ENCODE measurements at regions not wholly inside any gene's neighbourhood (a gene's known extent, or its start where the extent isn't known, plus 50 kb on each side); places are given as distances from the start of the nearest gene placed in this dataset.

GRCh38 chr5:92505145-92505544 lies 1075.9 kb downstream of the NR2F1-AS1 start:
- ATAC-seq (ENCODE audit: low FRiP score): no peak
- no peak for TF ChIP-seq CTCF (IDR thresholded peaks at IDR 0.05)
- DNase-seq (ENCODE audit: low spot score): no peak

GRCh38 chr5:92504346-92504745 lies 1076.7 kb downstream of the NR2F1-AS1 start:
- ATAC-seq (ENCODE audit: low FRiP score) (no peak), DNase-seq (ENCODE audit: low spot score) (no peak)
- TF ChIP-seq CTCF (IDR thresholded peaks at IDR 0.05): no peak

GRCh38 chr5:92500752-92501151 lies 1080.3 kb downstream of the NR2F1-AS1 start:
- no peak for TF ChIP-seq CTCF (IDR thresholded peaks at IDR 0.05)
- DNase-seq (ENCODE audit: low spot score) (no peak), ATAC-seq (ENCODE audit: low FRiP score) (no peak)

- ATAC-seq (ENCODE audit: low FRiP score): no peak
- DNase-seq (ENCODE audit: low spot score): no peak
- TF ChIP-seq CTCF (IDR thresholded peaks at IDR 0.05): no peak
Observed at GRCh38 chr5:92496545-92496944, 1084.5 kb downstream of the NR2F1-AS1 start.

- ATAC-seq (ENCODE audit: low FRiP score) (no peak), DNase-seq (ENCODE audit: low spot score) (no peak)
- no peak for TF ChIP-seq CTCF (IDR thresholded peaks at IDR 0.05)
Observed at GRCh38 chr5:92494508-92494907, 1086.5 kb downstream of the NR2F1-AS1 start.

- no peak for ATAC-seq (ENCODE audit: low FRiP score)
- no peak for DNase-seq (ENCODE audit: low spot score)
- TF ChIP-seq CTCF (IDR thresholded peaks at IDR 0.05): no peak
Observed at GRCh38 chr5:92492908-92493307, 1088.1 kb downstream of the NR2F1-AS1 start.

- ATAC-seq (ENCODE audit: low FRiP score) (no peak), DNase-seq (ENCODE audit: low spot score) (no peak)
- no peak for TF ChIP-seq CTCF (IDR thresholded peaks at IDR 0.05)
Observed at GRCh38 chr5:92484484-92484883, 1096.5 kb downstream of the NR2F1-AS1 start.
